ENCODE measurements at regions not wholly inside any gene's neighbourhood (a gene's known extent, or its start where the extent isn't known, plus 50 kb on each side); places are given as distances from the start of the nearest gene placed in this dataset.

DNA sequence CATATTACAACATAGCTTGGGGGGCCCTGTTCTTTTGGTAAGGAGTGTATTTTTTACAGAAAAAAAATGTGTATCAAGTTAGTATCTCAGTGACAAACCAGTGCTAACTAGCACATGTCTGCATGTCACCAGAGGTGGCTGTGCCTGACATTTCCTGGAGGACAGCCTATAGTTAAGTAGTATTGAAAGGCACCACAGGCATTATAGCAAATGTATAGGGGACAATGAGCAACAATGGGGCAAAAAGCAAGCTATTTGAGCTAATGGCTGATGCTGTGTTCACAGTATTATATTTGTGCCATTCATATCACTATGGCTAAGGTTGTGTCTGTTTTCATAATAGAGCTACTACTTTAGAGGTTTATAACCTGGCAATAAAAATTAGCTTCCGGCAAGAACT, 1644.0 kb downstream of the MAT2B start:
- DNase-seq, result no peak

DNA sequence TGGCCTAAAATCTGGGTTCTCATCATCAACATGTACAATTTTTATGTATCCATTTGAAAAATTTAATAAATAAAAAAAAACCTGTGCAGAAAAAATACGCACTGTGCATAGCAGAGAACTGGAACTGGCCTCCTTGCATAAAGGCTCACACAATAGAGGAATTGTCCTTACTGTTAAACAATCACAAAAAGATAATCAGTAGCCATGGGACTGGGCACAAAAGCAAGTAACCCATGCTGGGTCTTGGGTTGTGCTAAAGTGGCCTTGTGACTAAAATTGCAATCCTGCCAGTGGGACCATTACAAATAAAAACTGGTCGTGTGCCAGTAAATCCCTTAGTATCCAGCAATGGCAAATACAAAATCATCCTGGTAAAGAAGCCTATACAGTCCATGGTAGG, 1646.6 kb downstream of the MAT2B start:
- no peak for DNase-seq

DNA sequence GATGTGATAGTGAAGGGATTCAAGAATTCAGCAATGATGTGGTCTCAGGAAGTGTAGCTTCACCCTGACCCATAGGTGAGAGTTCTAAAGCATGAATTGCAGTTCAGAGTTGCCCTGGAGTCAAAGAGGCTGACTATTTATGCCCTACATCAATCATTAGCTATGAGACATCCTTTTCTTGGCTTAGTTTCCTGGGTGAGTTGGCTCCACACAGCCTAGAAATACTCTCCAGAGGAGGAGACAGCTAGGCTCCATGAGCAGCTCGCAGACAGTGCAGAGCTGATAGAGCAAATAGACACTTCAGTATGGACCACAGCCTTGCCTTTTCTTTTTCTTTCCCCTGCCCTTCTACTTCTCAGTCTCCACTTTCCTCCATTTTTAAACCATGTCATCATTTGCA, 1651.8 kb downstream of the MAT2B start:
- no peak for DNase-seq

GRCh38 chr5:165161204-165161603, 1655.8 kb downstream of the MAT2B start:
- no peak for DNase-seq

GRCh38 chr5:165163861-165164260, 1658.4 kb downstream of the MAT2B start:
- no peak for DNase-seq

DNA sequence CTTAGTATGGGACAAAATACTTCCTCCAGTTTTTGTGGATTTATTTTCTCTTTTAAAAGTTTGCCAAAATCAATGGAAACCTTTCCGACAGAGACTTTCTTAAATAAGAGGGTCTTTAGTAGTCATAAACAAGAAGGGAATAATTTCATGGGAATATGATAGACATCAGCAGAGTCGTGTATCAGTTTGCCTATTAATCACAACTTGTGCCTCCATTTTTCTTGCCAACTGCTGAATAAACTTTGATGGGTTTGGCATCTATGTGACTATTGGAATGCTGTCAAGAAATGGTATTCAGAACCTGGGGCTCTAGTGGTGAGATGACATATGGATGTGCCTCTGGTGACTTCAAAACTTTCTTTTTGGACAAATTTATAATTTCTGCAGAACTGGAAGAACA, 1668.2 kb downstream of the MAT2B start:
- no peak for DNase-seq

DNA sequence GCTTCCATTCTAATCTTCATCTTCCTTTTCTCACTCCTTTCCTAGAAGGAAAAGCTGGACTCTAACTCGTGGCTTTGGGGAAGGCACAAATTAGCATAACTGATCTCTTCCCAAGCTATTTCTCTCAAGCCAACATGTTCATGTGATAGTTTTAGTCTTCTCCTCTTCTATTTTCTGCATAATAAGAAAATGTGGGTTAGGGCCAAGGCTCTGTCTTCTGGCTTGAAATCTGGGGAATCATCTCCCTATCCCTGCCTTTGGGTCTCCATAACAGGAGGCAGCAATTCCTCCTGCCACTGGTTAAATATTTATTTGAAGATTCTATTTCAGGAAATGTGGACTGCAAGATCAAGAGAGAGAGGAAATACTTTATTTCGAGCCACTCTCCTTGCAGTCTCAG, 1669.6 kb downstream of the MAT2B start:
- no peak for DNase-seq

GRCh38 chr5:165184183-165184582, 1678.8 kb downstream of the MAT2B start:
- no peak for DNase-seq

DNA sequence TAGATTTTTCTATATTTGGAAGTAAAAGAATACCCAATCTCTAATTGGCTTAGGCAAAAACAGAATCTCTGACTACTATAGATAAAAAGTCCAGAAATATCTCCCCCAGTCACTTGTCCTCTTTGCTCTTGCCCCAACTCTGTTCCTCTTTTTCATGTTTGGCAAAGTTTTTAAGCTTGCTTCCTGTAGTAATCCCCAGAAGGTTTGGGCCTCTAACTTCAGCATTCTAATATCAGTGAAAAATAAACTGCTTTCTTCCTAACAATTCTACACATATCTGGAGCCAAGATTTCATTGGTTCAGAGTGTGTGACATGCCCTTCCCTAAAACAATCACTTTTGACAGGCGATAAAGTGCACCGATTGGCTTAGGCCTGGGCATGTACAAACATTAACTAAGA, 1680.3 kb downstream of the MAT2B start:
- DNase-seq, result no peak

- DNase-seq, result no peak
Observed at GRCh38 chr5:165187815-165188214, 1682.4 kb downstream of the MAT2B start.

GRCh38 chr5:165188556-165189175, 1683.2 kb downstream of the MAT2B start:
- no peak for DNase-seq

DNA sequence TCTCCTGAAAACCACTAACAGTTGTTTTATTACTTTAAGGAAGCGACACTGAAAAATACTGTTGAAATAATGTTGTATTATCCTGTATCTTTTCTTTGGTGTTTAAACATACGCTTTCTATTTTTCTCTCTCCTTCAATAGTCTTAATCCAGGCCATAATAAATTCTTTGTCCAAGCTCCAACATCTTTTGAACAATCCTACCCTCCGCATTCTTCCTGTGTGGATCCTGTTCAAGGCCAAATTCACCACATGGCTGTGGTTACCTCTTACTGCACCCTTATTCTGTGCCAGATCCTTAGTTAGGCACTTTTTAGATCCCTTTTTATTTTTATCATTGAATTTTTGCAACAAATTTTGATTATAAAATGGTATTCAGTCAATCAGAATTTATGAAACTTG, 1691.5 kb downstream of the MAT2B start:
- no peak for DNase-seq

DNA sequence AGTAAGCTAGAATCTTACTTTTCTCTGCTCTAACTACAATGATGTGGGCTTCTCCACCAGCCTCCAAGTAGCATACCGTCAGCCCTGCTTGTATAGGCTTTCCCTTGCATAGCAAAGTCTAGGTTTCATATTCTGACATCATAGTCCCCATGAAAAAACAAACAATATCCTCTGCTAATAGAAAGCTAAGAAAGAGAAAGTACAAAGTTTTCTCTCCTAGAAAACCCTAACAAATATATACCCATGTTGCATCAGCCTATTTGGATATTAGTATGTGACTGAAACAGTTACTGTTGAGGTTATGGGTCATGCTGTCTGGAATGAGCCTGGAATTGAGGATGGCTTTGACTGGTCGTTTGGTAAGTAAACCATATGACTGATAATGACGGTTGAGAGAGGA, 1696.0 kb downstream of the MAT2B start:
- no peak for DNase-seq

GRCh38 chr5:165201771-165202518, 1696.5 kb downstream of the MAT2B start:
- no peak for DNase-seq

GRCh38 chr5:165202519-165202910, 1697.1 kb downstream of the MAT2B start:
- no peak for DNase-seq

- DNase-seq, result no peak
Observed at GRCh38 chr5:165209101-165209727, 1703.8 kb downstream of the MAT2B start.

GRCh38 chr5:165224366-165225045, 1719.1 kb downstream of the MAT2B start:
- no peak for DNase-seq

- DNase-seq, result no peak
Observed at GRCh38 chr5:165227515-165227914, 1722.1 kb downstream of the MAT2B start.

- no peak for DNase-seq
Observed at GRCh38 chr5:165228184-165228583, 1722.8 kb downstream of the MAT2B start.

GRCh38 chr5:165231821-165232508, 1726.5 kb downstream of the MAT2B start:
- DNase-seq, result no peak

DNA sequence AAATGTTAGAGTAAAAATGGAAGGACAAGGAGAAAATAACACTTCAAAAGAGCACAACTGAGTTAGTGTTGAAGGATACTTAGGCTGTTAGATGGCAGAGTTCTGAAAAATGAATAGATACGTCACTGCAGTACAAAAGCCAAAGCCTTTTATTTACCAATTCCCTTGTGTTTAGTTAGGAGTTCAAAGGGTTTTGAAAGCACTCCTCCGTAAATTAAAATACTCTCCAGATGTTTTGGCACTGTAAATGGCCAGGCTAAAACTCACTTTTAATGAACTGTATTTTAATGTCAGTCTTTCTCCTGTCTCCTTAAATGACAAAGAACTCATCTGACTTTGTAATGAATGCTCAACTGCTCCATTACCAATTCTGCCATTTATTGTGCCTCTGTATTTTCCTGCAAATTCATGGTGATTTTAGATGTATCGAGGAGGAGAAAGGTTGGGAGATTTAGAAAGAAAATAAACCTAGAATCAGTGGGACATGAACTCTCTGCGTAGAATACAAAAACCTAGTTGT, 1727.2 kb downstream of the MAT2B start:
- DNase-seq, result no peak

DNA sequence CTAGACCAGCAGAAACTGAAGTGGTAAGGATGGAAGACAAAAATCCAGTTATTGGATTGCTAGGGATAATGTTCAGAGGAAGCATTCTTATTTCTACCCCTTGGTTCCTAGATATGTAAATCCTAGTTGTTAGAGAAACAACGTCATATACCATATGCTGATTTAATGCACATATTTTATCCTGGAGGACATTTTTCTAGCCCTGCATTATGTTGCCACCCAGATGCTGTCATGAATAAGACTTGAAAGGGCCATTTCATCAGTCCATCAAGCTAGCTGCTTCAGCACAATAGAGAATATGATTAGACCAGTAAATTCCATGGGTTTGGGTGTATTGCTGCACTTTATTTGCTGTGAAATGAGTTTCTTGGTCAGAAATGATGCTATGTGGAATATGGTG, 1736.4 kb downstream of the MAT2B start:
- DNase-seq, result no peak

DNA sequence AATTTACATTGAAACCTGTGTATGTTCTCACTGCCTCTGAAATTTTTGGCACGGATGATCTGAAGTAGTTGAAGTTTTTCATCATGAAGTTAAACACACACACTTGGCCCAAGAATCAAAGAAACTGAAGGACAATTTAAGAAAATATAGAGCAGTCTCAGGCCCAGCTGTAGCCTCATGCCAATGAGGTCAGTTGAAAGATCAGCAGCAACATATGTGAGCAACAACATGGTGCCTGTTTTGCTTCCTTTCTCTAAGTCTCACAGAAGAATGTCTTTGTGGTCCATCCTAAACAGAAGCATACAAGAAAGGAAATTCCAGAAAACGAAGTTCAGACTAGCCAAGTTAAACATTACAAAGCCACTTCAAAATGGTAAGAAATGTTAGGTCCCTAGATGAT, 1737.2 kb downstream of the MAT2B start:
- DNase-seq, result no peak
